CD4-positive, alpha-beta T cell treated with Interleukin-15 for 1 hour (primary cell): ENCODE measurements at regions not wholly inside any gene's neighbourhood (a gene's known extent, or its start where the extent isn't known, plus 50 kb on each side); places are given as distances from the start of the nearest gene placed in this dataset.
"Not testable (repeated sequence)": the region's sequence is repeated elsewhere in the genome, so short reads cannot be mapped to it uniquely, and the experiment has no call there.

Source experiments
- DNase-seq: peaks from one replicate; pipeline ENCODE4 v3.0.0-alpha.2; 2020

GRCh38 chr21:14903172-14903865 is 161.5 kb downstream of the NRIP1 start:
- no peak for DNase-seq

GRCh38 chr21:14901482-14901958 is 163.3 kb downstream of the NRIP1 start:
- no peak for DNase-seq

- no peak for DNase-seq
Observed at GRCh38 chr21:14900611-14901010, 164.2 kb downstream of the NRIP1 start.

- no peak for DNase-seq
Observed at GRCh38 chr21:14900058-14900457, 164.7 kb downstream of the NRIP1 start.

- DNase-seq = no peak
Observed at GRCh38 chr21:14895792-14896191, 169.0 kb downstream of the NRIP1 start.

GRCh38 chr21:14890141-14890540 is 174.7 kb downstream of the NRIP1 start:
- no peak for DNase-seq

GRCh38 chr21:14889080-14889810 is 175.6 kb downstream of the NRIP1 start:
- DNase-seq = no peak

- no peak for DNase-seq
Observed at GRCh38 chr21:14888202-14888601, 176.6 kb downstream of the NRIP1 start.

GRCh38 chr21:14886001-14886400 is 178.8 kb downstream of the NRIP1 start:
- no peak for DNase-seq

- DNase-seq = no peak
Observed at GRCh38 chr21:14883351-14883750, 181.4 kb downstream of the NRIP1 start.

- not testable (repeated sequence) for DNase-seq
Observed at GRCh38 chr21:14882545-14882944, 182.3 kb downstream of the NRIP1 start.

GRCh38 chr21:14881863-14882499 is 182.8 kb downstream of the NRIP1 start:
- DNase-seq = no peak

GRCh38 chr21:14880922-14881321 is 183.9 kb downstream of the NRIP1 start:
- DNase-seq = no peak

- DNase-seq = peak; percentile 53
Observed at GRCh38 chr21:14879458-14879857, 185.3 kb downstream of the NRIP1 start.

GRCh38 chr21:14878971-14879370 is 185.8 kb downstream of the NRIP1 start:
- DNase-seq = no peak

GRCh38 chr21:14877581-14878228 is 187.1 kb downstream of the NRIP1 start:
- no peak for DNase-seq

GRCh38 chr21:14876524-14876840 is 188.3 kb downstream of the NRIP1 start:
- no peak for DNase-seq

- DNase-seq = no peak
Observed at GRCh38 chr21:14875704-14876523, 188.9 kb downstream of the NRIP1 start.

- no peak for DNase-seq
Observed at GRCh38 chr21:14875186-14875585, 189.6 kb downstream of the NRIP1 start.

GRCh38 chr21:14874379-14874778 is 190.4 kb downstream of the NRIP1 start:
- no peak for DNase-seq

GRCh38 chr21:14871861-14872260 is 192.9 kb downstream of the NRIP1 start:
- no peak for DNase-seq

GRCh38 chr21:14870853-14871149 is 194.0 kb downstream of the NRIP1 start:
- no peak for DNase-seq
